Endothelial cell of hepatic sinusoid (primary cell): ENCODE measurements at regions not wholly inside any gene's neighbourhood (a gene's known extent, or its start where the extent isn't known, plus 50 kb on each side); places are given as distances from the start of the nearest gene placed in this dataset.

Source experiments
- in situ Hi-C: cut with HindIII; loops from 2 replicates; pipeline ENCODE4 v1.10.0; 2017; ENCODE audit warnings: low sequenced_read_pairs

GRCh38 chr12:93275589-93275988 lies 102.1 kb upstream of the NUDT4 start:
- in situ Hi-C loops = loop anchor here (5.0 kb wide), 1 partner anchor 87 kb away; no protein-coding TSS in a partner anchor

GRCh38 chr12:93279565-93280412 lies 97.9 kb upstream of the NUDT4 start:
- in situ Hi-C loops = loop anchor here (5.0 kb wide), 1 partner anchor 83 kb away; no protein-coding TSS in a partner anchor

GRCh38 chr12:93287149-93287548 lies 90.6 kb upstream of the NUDT4 start:
- in situ Hi-C loops = no loop called here

GRCh38 chr12:93288626-93289025 lies 89.1 kb upstream of the NUDT4 start:
- in situ Hi-C loops = no loop called here

- in situ Hi-C loops = loop anchor here (10.0 kb wide), 2 partner anchors 124 to 266 kb away; no protein-coding TSS in a partner anchor
Measured at GRCh38 chr12:93290391-93290790, 87.3 kb upstream of the NUDT4 start.

- in situ Hi-C loops = loop anchor here (10.0 kb wide), 2 partner anchors 123 to 267 kb away; no protein-coding TSS in a partner anchor
Measured at GRCh38 chr12:93292213-93292612, 85.5 kb upstream of the NUDT4 start.

GRCh38 chr12:93292731-93293566 lies 84.8 kb upstream of the NUDT4 start:
- in situ Hi-C loops = loop anchor here (10.0 kb wide), 2 partner anchors 122 to 268 kb away; no protein-coding TSS in a partner anchor

GRCh38 chr12:93297032-93297431 lies 80.7 kb upstream of the NUDT4 start:
- in situ Hi-C loops = loop anchor here (5.0 to 10.0 kb wide), 6 partner anchors 45 to 272 kb away; no protein-coding TSS in a partner anchor

- in situ Hi-C loops = loop anchor here (5.0 to 10.0 kb wide), 6 partner anchors 45 to 273 kb away; no protein-coding TSS in a partner anchor
Measured at GRCh38 chr12:93297536-93297935, 80.2 kb upstream of the NUDT4 start.

GRCh38 chr12:93299262-93299846 lies 78.4 kb upstream of the NUDT4 start:
- in situ Hi-C loops = loop anchor here (5.0 to 10.0 kb wide), 6 partner anchors 47 to 275 kb away; no protein-coding TSS in a partner anchor

- in situ Hi-C loops = no loop called here
Measured at GRCh38 chr12:93300611-93301021, 77.1 kb upstream of the NUDT4 start.

GRCh38 chr12:93302331-93303229 lies 75.1 kb upstream of the NUDT4 start:
- in situ Hi-C loops = no loop called here

GRCh38 chr12:93306636-93307035 lies 71.1 kb upstream of the NUDT4 start:
- in situ Hi-C loops = no loop called here

GRCh38 chr12:93308281-93308680 lies 69.4 kb upstream of the NUDT4 start:
- in situ Hi-C loops = no loop called here

GRCh38 chr12:93311827-93312226 lies 65.9 kb upstream of the NUDT4 start:
- in situ Hi-C loops = no loop called here

- in situ Hi-C loops = no loop called here
Measured at GRCh38 chr12:93314177-93314497, 63.6 kb upstream of the NUDT4 start.

- in situ Hi-C loops = no loop called here
Measured at GRCh38 chr12:93315385-93315906, 62.3 kb upstream of the NUDT4 start.

GRCh38 chr12:93315907-93316622 lies 61.7 kb upstream of the NUDT4 start:
- in situ Hi-C loops = no loop called here

- in situ Hi-C loops = no loop called here
Measured at GRCh38 chr12:93316623-93316971, 61.1 kb upstream of the NUDT4 start.
